GM23338 (cell line): ENCODE measurements at regions not wholly inside any gene's neighbourhood (a gene's known extent, or its start where the extent isn't known, plus 50 kb on each side); places are given as distances from the start of the nearest gene placed in this dataset.

Experiments used
- ATAC-seq: fragments of 200-7000 bp; cut with Tn5 transposase; 3 replicates; pipeline ENCODE4 v1.9.1; 2020
- DNase-seq: peaks from one replicate; pipeline ENCODE4 v3.0.0-alpha.2; 2015; ENCODE audit warnings: low spot score
- H2AFZ ChIP-seq: fragments of 200-600 bp; sonication (generic); 2 replicates; pipeline ENCODE4 v1.8.0; 2016; ENCODE audit warnings: antibody characterized with exemption, mild to moderate bottlenecking, moderate library complexity
- H3F3A ChIP-seq: fragments of 200-600 bp; sonication (generic); replicated peaks from 2 replicates; pipeline ENCODE4 v1.8.0; 2017; ENCODE audit warnings: antibody characterized with exemption, mixed run types, low read depth
- H3K27ac ChIP-seq: fragments of 200-600 bp; sonication (generic); 2 replicates; pipeline ENCODE4 v1.6.1; 2016; ENCODE audit warnings: low read depth
- H3K27me3 ChIP-seq: fragments of 200-600 bp; sonication (generic); 2 replicates; pipeline ENCODE4 v1.8.0; 2016; ENCODE audit warnings: mild to moderate bottlenecking, mixed run types, moderate library complexity; ENCODE audit not compliant: insufficient read depth
- H3K36me3 ChIP-seq: fragments of 200-600 bp; sonication (generic); 2 replicates; pipeline ENCODE4 v1.8.0; 2016; ENCODE audit warnings: mild to moderate bottlenecking; ENCODE audit not compliant: insufficient read depth
- H3K4me1 ChIP-seq: fragments of 200-600 bp; sonication (generic); 2 replicates; pipeline ENCODE4 v1.8.0; 2016; ENCODE audit warnings: mild to moderate bottlenecking, moderate library complexity; ENCODE audit not compliant: insufficient read depth
- H3K4me2 ChIP-seq: fragments of 200-600 bp; sonication (generic); 2 replicates; pipeline ENCODE4 v1.7.1; 2017; ENCODE audit warnings: mixed run types
- H3K4me3 ChIP-seq: fragments of 200-600 bp; sonication (generic); 2 replicates; pipeline ENCODE4 v1.6.1; 2016; ENCODE audit warnings: mixed run types
- H3K79me2 ChIP-seq: fragments of 200-600 bp; sonication (generic); replicated peaks from 2 replicates; pipeline ENCODE4 v1.8.0; 2017; ENCODE audit warnings: mild to moderate bottlenecking; ENCODE audit not compliant: insufficient read depth
- H3K9me2 ChIP-seq: fragments of 200-600 bp; sonication (generic); 2 replicates; pipeline ENCODE4 v1.8.0; 2017; ENCODE audit not compliant: insufficient read depth
- H4K20me1 ChIP-seq: fragments of 200-600 bp; sonication (generic); replicated peaks from 2 replicates; pipeline ENCODE4 v1.8.0; 2017; ENCODE audit warnings: mild to moderate bottlenecking; ENCODE audit not compliant: insufficient read depth
- H3K27ac Mint-ChIP-seq: 2 replicates; pipeline ENCODE4 v1.8.0; 2020; ENCODE audit warnings: inconsistent platforms, mild to moderate bottlenecking, moderate library complexity, mixed read lengths
- H3K27me3 Mint-ChIP-seq: 3 replicates; pipeline ENCODE4 v1.8.0; 2022; ENCODE audit warnings: low read depth, mild to moderate bottlenecking, moderate library complexity, mixed read lengths, inconsistent platforms; ENCODE audit not compliant: insufficient read depth, poor library complexity
- H3K36me3 Mint-ChIP-seq: 3 replicates; pipeline ENCODE4 v1.8.0; 2021; ENCODE audit warnings: low read depth, mild to moderate bottlenecking, inconsistent platforms, moderate library complexity, mixed read lengths
- H3K4me1 Mint-ChIP-seq: 3 replicates; pipeline ENCODE4 v1.8.0; 2020; ENCODE audit warnings: mild to moderate bottlenecking, inconsistent platforms, mixed read lengths
- H3K4me3 Mint-ChIP-seq: 3 replicates; pipeline ENCODE4 v1.8.0; 2021; ENCODE audit warnings: moderate library complexity, mild to moderate bottlenecking, inconsistent platforms, mixed read lengths
- H3K9me3 Mint-ChIP-seq: 3 replicates; pipeline ENCODE4 v1.8.0; 2020; ENCODE audit warnings: moderate library complexity, mild to moderate bottlenecking, inconsistent platforms, mixed read lengths
- CREB1 ChIP-seq: fragments of 250-450 bp; sonication (Bioruptor Pico); IDR thresholded peaks from 2 replicates; pipeline ENCODE4 v1.5.0; 2020; ENCODE audit warnings: low read depth, mild to moderate bottlenecking, moderate library complexity
- EZH2 ChIP-seq: fragments of 200-600 bp; sonication (generic); IDR thresholded peaks from one replicate; pipeline ENCODE4 v1.8.0; 2017; ENCODE audit warnings: antibody characterized with exemption, mild to moderate bottlenecking, low read depth; ENCODE audit not compliant: unreplicated experiment
- NANOG ChIP-seq: IDR thresholded peaks from 2 replicates; pipeline ENCODE4 v1.6.1; 2016; ENCODE audit warnings: antibody characterized with exemption, borderline replicate concordance
- ZNF462 ChIP-seq: fragments of 250-450 bp; sonication (Bioruptor Pico); IDR thresholded peaks from 2 replicates; pipeline ENCODE4 v1.5.0; 2020; ENCODE audit warnings: mild to moderate bottlenecking, moderate library complexity
- TF ChIP-seq, protein P1 (sequence below): IDR thresholded peaks from one replicate; pipeline ENCODE4 v1.6.1; 2018; ENCODE audit warnings: antibody characterized with exemption; ENCODE audit not compliant: unreplicated experiment

DNA sequence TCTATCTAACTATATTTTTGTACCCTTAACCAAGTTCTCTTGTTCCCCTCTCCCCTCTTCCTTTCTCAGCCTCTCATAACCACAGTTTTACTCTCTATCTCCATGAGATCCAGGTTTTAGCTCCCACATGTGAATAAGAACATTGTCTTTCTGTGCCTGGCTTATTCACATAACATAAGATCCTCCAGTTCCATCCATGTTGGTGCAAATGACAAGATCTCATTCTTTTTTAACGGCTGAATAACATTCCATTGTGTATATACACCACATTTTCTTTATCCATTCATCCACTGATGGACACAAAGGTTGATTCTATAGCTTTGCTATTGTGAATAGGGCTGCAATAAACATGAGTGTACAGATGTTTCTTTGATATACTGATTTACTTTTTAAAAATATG is 83.9 kb upstream of the TMEM178A start:
- peaks cover 43% of the 10 kb centered on the region for H3K36me3 Mint-ChIP-seq
- Histone ChIP-seq H3K9me2 (peaks cover 4% of the 10 kb centered on the region; the same call in 1 of the 2 replicates), H3K4me2 (no peak overlapping the region), H3F3A (no peaks in the 10 kb centered on the region), H4K20me1 (no peaks in the 10 kb centered on the region), H3K27ac (no peak overlapping the region), H2AFZ (no peak overlapping the region), H3K4me3 (no peak overlapping the region), H3K79me2 (no peaks in the 10 kb centered on the region), H3K36me3 (peaks cover 5% of the 10 kb centered on the region; the same call in 1 of the 2 replicates), H3K4me1 (no peaks in the 10 kb centered on the region), H3K27me3 (no peaks in the 10 kb centered on the region)
- no peak for ATAC-seq
- TF ChIP-seq EZH2 (no peak), NANOG (no peak), CREB1 (no peak), ZNF462 (CRISPR knock-in tag) (no peak)
- TF ChIP-seq, protein P1, sequence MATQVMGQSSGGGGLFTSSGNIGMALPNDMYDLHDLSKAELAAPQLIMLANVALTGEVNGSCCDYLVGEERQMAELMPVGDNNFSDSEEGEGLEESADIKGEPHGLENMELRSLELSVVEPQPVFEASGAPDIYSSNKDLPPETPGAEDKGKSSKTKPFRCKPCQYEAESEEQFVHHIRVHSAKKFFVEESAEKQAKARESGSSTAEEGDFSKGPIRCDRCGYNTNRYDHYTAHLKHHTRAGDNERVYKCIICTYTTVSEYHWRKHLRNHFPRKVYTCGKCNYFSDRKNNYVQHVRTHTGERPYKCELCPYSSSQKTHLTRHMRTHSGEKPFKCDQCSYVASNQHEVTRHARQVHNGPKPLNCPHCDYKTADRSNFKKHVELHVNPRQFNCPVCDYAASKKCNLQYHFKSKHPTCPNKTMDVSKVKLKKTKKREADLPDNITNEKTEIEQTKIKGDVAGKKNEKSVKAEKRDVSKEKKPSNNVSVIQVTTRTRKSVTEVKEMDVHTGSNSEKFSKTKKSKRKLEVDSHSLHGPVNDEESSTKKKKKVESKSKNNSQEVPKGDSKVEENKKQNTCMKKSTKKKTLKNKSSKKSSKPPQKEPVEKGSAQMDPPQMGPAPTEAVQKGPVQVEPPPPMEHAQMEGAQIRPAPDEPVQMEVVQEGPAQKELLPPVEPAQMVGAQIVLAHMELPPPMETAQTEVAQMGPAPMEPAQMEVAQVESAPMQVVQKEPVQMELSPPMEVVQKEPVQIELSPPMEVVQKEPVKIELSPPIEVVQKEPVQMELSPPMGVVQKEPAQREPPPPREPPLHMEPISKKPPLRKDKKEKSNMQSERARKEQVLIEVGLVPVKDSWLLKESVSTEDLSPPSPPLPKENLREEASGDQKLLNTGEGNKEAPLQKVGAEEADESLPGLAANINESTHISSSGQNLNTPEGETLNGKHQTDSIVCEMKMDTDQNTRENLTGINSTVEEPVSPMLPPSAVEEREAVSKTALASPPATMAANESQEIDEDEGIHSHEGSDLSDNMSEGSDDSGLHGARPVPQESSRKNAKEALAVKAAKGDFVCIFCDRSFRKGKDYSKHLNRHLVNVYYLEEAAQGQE, result no peak
- H3K27me3 Mint-ChIP-seq, result peaks cover 2% of the 10 kb centered on the region
- H3K4me3 Mint-ChIP-seq, result no peak overlapping the region
- peaks cover 62% of the 10 kb centered on the region for H3K9me3 Mint-ChIP-seq
- no peak for DNase-seq
- no peak overlapping the region for H3K27ac Mint-ChIP-seq
- no peaks in the 10 kb centered on the region; the same call in 2 of the 3 replicates for H3K4me1 Mint-ChIP-seq
